ENCODE measurements at regions not wholly inside any gene's neighbourhood (a gene's known extent, or its start where the extent isn't known, plus 50 kb on each side); places are given as distances from the start of the nearest gene placed in this dataset.

DNA sequence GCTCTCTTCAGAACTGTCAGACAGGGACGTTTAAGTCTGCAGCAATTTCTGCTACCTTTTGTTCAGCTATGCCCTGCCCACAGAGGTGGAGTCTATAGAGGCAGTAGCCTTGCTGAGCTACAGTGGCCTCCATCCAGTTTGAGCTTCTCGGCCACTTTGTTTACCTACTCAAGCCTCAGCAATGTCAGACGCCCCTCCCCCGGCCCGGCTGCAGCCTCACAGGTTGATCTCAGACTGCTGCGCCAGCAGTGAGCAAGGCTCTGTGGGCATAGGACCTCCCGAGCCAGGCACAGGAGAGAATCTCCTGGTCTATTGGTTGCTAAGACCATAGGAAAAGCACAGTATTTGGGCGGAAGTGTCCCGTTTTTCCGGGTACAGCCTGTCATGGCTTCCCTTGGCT, 89.9 kb upstream of the PDC start:
- no peak for DNase-seq

DNA sequence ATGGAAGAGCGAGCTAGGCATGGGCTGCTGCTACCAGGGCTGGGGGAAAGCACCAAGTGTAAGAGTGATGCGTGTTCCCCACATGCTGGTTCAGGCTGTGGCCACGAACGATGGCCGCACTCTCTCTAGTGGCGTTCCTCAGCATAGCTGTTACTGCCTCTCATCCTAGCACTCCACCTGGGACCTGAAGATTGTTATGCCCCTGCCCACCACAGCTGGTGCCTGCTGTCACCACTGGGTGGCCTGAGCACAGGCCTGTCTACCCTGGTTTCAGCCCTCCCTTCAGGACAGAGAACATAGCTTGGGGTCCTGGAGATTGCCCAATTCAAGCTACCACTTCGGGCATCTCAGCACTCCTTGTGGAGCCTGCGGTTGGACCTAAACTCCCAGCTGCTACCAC, 80.1 kb upstream of the PDC start:
- DNase-seq, result no peak

GRCh38 chr1:186540521-186540920, 79.6 kb upstream of the PDC start:
- DNase-seq, result no peak

- no peak for DNase-seq
These were observed 75.5 kb upstream of the PDC start for GRCh38 chr1:186536273-186536890.

DNA sequence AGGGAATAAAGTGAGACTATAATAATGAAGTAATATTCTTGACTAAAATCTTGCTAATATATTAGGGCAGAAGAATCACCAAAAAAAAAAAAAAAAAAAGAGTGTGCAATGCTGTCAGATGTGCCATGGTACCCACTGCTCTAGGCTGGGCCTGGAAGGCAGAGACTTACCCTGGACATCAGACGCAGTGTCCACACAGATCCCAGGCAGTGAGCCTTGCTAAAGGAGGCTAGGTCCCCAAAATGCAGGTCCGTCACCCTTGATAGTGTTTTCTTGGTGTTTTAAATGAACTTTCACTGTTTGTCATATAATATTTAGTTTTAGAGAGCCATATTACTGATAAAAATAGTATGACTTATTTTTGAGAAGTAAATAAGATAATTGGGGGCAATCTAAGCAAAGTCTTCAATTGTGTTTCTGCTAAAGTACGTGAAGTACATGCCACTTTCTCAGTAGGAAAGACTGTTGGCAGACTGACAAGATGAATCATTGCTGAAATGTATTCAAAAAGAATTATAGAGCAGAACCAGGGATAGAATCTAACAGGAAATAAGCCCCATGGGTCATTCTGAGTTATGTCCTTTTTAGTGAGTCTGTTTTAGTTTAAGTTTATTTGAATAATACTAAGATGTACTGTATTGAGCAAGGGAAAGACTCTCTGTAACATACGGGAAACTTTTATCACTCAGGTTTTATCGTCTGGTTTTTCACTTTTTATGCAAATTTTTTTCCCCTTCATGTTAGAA, 74.6 kb upstream of the PDC start:
- DNase-seq, result no peak

DNA sequence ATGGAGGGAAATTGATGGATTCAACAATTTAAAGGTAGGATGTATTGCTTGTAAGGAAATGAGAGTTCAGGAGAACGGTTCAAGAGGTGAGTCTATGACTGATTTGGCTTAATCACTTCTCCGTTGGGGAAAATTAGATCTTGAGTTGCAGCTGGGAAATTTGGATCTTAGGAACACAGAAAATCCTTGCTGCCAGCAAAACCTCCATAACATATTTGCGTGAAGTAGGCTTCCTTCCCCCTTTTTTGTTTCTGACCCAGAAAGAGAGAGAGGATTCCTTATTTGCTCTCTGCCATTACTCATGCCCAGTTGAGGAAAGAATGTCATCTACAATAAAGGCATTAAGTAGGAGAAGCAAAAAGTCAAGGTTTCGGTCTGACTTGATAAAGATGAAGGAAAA, 73.5 kb upstream of the PDC start:
- DNase-seq, result no peak

DNA sequence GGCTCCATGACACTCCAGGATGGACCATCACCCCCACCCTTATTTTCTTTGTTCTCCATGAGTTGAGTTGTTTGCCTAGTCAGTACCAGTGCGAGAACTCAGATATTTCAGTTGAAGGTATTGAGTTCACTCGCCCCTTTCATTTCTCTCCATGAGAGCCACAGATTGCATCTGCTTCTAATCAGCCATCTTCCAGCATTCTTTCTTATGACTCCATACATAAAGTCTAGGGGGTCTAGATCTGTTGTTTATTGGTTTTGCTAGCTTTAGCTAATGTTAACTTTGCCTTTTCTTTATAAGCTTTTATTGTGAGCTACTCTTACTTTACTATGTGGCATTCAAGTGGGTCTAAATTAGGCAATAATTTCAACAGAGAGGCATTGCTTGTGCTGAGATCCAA, 71.6 kb upstream of the PDC start:
- no peak for DNase-seq

GRCh38 chr1:186531561-186532165, 70.7 kb upstream of the PDC start:
- DNase-seq, result no peak

DNA sequence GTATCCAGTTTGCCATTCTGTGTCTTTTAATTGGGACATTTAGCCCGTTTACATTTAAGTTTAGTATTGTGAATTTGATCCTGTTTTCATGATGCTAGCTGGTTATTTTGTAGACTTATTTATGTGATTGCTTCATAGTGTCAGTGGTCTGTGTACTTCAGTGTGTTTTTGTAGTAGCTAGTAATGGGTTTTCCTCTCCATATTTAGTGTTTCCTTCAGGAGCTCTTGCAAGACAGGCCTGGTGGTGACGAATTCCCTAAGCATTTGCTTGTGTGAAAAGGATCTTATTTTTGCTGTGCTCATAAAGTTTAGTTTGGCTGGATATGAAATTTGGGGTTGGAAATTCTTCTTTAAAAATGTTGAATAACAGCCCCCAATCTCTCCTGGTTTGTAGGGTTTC, 69.2 kb upstream of the PDC start:
- no peak for DNase-seq

DNA sequence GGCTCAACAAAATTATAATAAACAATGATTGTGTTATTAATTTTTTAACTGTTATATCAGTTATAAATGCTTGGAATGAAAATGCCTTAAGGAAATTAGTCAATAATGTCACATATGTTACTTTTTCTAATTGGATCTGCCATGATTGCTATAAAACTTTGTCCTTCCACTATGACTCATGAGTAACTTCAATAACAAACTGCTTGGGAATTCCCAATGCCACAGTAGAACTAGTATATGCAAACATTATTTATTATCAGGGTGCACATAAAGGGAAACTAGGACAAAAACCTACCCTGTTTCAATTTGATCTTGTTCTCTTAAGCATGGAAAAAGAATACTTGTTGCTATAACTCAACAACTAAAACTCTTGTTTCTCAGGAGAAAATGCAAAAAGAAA, 59.1 kb upstream of the PDC start:
- DNase-seq, result no peak

DNA sequence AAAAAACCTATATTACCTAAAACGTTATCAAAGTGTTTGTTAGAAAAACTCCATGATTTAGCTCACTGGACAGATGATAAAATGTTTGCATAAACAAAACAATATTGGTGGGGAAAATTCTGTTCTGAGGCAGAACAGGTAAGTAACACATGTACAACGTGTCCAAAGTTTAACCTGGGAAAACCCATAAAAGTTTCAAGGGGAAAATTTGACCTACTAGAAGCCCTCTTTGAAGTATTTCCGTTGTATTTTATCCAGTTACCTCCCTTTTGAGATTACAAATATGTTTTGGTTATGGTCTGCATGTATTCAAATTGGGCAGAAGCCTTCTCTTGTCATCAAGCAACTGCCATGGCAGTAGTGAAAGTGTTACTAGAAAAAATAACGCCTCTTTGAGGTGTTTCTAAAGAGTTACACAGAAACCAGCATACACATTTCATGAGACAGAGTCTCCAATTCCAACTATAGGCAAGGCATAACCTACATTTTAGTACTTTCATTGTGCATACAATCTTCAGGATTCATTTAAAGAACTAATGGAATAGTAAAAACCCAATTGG, 58.0 kb upstream of the PDC start:
- DNase-seq, result no peak

GRCh38 chr1:186518395-186518794, 57.5 kb upstream of the PDC start:
- DNase-seq, result no peak

- DNase-seq, result no peak
These were observed 53.5 kb upstream of the PDC start for GRCh38 chr1:186514367-186514766.

DNA sequence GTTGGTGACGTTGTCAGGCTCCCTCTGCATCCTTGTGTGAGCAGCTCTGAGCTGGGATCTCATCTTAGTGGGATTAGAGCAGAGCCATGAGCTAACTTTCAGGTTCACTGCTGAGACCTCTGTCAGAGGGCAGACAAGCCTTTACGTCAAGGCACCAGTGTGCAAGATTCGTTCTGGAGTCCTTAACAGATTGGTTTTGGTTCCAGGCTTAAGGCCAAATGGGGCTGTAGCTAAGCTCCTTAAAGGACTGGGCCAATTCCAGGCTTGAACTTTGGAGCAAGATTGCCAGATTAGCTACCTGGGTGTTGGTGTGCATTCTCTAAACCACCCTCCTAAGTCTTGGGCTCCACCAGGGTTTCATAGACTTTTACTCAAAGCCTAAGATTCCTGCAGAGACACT, 52.6 kb upstream of the PDC start:
- no peak for DNase-seq

GRCh38 chr1:186512698-186513457, 52.0 kb upstream of the PDC start:
- no peak for DNase-seq

DNA sequence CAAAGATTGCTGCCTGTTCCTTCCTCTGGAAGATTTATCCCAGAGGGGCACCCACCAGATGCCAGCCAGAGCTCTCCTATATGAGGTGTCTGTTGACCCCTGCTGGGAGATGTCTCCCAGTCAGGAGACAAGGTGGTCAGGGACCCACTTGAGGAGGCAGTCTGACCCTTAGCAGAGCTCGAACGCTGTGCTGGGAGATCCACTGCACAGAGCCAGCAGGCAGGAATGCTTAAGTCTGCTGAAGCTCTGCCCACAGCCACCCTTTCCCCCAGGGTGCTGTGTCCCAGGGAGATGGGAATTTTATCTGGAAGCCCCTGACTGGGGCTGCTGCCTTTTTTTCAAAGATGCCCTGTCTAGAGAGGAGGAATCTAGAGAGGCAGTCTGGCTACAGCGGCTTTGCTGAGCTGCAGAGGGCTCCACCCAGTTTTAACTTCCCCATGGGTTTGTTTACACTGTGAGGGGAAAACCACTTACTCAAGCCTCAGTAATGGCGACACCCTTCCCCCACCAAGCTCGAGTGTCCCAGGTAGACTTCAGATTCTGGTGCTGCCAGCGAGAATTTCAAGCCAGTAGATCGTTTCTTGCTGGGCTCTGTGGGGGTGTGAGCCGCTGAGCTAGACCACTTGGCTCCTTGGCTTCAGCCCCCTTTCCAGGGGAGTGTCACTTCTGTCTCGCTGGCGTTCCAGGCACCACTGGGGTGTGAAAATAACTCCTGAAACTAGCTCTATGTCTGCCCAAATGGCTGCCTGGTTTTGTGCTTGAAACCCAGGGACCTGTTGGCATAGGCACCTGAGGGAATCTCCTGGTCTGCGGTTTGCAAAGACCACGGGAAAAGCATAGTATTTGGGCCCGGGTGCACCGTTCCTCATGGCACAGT, 51.1 kb upstream of the PDC start:
- DNase-seq, result no peak

Measured in hippocampal formation (tissue), 2 donors.